DMS 273 treated with DMSO at 0.1 percent for 48 hours (cell line): ENCODE measurements at regions not wholly inside any gene's neighbourhood (a gene's known extent, or its start where the extent isn't known, plus 50 kb on each side); places are given as distances from the start of the nearest gene placed in this dataset.

ENCODE experiments used
- DNase-seq: peaks from one replicate; lab custom pipeline; 2025; lab: John Stamatoyannopoulos, UW

DNA sequence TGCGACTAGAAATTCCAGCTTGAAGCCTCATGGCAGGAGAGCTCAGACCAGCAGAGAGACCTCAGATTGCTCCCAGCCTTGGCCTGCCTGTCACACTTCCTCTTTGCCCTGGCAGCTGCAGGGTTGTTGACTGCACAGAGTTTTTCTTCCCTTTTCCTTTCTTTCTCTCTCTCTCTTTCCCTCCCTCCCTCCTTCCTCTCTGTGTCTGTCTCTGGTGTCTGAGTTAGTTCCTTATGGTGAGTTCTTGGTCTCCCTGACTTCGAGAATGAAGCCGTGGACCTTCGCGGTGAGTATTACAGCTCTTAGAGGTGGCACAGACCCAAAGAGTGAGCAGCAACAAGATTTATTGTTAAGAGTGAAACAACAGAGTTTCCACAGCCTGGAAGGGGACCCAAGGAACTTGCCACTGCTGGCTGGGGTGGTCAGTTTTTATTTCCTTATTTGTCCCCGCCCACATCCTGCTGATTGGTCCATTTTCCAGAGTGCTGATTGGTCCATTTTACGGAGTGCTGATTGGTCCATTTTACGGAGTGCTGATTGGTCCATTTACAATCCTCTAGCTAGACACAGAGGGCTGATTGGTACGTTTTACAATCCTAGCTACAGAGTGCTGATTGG, 266.3 kb downstream of the RPS24 start:
- no peak for DNase-seq

DNA sequence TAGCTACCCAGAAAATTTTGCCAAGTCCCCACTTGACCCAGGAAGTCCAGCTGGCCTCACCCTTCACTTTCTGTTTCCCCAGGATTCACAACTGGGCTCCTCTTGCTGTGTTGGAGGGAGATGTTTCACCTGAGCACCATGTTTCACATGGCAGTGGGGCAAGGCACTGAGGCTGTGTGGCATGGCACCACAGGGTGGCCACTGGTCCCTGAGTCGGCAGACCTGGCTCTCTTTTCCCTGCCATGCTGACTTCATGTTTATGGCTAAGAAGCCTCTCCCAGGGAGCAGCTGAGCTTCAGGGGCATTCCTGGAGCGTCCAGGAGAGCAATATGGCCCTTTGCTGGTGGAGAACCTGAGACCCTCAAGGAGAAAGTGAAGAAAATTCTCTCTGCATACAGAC, 266.9 kb downstream of the RPS24 start:
- no peak for DNase-seq

DNA sequence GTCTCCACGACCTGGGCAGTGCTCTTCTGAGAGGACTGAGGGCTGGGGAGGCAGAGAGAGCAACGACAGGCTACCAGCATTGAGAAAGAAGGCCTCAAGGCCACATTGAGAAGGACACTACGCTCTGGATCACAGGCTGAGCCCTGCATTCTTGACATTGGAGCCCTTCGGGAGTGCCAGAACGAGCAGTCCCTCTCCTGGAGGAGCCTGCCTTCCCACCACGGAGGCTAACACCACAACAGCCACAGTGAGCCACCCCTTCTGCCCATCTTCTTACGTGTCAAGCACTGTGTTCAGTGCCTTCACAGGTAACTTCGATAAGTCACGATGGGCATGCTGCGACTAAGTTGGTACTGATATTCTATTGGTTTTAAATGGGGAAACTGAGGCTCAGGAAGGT, 267.8 kb downstream of the RPS24 start:
- no peak for DNase-seq

DNA sequence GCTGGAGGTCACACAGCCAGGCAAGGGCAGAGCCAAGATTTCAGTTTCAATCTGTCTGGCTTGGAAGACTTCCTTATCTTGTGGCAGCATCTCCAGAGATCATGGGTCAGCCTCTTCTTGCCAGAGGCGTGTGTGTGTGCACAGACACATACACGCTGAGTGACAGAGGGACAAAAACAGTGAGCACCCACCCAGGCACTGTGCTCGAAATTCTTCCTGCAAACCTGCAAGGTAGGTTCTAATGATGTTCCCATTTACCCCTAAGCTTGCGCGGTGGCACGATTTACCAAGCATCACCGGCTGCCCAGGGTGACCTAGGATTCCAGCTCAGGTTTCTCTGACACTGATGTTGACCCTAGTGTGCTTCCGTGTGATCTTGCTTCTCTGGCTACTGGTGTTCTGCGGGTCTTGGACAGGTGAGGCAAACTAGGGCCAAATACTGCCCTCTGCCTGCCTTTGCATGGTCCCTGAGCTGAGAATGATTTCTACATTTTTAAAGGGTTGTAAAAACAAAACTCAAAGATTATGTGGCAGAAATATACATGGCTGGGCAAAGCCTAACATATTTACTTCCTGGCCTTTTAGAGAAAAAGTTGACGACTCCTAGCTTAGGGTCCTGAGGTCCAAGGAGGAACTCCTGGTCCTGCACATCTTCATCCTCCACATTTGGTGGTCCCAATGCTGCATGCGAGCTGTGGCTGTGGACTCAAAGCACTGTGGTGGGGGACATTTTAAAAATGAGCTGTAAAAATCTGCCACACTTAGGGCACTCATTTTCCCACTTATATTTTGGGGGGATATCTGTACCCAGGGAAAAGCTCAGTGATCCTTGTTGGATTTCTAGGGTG, 268.5 kb downstream of the RPS24 start:
- no peak for DNase-seq

DNA sequence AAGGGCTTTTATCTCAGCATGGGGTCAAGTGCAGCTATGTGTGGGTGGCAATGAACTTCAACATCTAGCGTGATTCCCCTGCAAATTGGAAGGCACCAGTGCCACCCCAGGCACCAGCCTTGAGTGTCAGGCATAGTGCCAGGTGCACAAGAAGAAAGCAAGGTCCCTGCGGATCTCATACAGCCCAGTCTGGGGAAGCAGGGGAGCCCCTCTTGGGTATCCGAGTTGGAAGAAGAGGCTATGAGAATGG, 269.0 kb downstream of the RPS24 start:
- no peak for DNase-seq

DNA sequence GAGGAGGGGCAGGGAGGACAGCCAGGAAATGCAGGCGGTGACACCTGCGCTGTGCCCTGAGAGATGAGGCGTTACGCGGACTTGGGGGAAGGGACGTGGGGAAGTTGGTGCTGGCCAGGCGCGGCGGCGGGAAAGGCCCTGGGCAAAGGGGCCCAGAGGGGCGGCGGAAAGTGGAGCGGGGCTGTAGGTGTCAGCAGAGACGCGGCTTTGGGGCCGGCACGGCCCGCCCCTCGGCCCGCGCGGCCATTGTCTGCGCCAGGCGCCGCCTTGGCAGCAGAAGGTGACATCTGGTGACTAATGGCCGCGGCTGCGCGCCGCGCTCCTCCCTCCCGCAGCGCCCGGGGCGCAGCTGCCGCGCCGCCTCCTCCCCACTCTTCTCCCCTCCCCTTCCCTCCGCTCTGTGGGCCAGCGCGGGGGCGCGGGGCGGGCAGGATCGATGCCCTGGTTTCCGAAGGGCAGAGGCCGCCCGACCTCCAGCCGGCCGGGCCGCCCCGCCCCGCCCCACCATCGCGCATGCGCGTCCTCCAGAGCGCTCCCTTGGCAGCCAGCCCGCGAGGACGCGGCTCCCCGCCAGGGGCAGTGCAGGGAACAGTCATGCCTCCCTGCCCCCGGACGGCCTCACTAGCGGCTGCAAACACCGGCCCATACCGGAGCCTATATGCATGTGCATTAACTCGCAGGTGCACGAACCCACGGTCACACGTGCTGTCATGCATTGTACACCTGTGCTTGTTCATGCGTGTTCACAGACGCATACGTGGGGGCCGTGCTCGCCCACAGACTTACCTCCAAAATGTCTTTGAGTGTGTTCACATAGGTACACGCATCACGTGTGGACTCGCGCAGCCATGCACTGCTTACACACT, 269.6 kb downstream of the RPS24 start:
- DNase-seq: peak; percentile 79

DNA sequence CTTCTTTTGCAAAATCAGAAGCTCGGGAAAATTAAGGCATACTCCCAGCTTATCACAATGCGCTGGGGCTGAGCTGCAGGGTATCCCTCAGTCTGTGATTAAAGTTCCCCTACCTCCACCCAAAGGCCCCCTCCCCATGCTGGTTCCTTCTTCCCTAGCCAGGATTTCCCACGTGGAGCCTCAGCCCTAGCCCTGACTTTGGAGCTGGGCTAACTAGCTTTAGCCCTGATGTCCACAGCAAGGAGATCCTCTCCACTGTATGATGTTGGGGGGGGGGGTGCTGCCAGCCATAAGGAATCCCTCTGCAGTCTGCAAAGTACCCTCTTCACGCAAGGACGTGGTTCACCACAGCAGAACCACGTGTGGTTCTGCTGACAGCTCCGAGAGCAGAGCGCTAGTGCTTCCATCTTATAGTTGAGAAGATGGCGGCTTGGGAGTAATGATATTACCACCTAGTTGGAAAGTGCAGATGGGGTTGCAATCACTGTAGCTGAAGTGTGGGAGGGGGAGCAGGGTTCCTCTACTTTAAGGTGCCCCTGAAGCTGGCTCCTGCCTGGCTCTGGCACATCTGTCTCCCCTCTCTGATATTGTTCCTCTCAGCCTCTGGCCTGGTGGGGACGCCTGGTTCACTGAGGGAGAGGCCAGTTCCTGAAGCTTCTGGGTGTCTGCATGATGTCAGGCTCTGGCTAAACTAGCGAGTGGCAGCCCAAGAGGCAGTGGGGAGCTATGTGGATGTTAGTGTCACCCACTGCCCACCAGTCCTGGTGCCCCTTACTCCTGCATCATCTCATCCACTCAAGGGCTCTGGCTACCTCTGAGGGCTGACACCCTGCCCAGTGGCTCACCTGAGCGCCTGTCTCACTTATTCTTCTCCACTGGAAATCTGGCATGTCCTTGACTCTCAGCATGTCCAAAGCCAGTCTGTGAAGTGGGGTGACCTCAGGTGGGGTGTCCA, 270.7 kb downstream of the RPS24 start:
- DNase-seq: no peak

DNA sequence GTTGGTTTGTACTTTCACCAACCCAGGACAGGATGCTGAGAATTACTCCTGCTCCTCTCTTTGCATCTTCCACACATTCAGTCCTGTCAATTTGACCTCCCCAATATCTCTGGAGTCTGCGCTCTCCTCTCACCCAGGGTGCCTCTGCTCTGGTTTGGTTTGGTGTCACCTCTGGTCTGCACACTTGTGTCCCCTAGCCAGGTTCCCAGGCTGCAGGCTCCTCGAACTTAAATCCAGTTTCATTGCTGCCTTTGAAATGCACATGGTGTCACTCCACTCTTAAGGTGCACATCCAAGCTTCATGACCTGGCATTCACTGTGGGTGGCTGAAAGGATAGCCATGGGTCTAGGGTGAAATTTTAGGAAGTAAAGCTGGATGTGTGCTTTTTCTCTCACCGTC, 271.6 kb downstream of the RPS24 start:
- no peak for DNase-seq

DNA sequence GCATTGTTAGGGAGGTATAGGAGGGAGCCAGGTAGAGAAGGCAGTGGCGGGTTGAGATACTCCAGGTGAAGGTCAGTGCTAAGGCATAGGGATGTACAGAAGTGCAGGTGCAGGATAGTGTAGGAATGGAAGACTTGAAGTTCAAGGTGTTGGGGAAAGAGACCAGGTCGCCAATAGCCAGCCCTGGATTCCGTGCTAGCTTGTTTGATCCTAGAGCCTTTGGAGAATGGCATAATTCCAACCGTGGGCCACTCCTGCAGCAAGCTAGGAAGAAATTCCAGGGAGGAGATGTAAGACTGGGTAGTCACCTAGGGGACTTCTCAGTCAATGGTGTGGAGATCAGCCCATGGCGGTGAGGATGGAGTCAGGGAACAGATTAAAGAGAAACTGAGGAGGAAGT, 272.7 kb downstream of the RPS24 start:
- no peak for DNase-seq

DNA sequence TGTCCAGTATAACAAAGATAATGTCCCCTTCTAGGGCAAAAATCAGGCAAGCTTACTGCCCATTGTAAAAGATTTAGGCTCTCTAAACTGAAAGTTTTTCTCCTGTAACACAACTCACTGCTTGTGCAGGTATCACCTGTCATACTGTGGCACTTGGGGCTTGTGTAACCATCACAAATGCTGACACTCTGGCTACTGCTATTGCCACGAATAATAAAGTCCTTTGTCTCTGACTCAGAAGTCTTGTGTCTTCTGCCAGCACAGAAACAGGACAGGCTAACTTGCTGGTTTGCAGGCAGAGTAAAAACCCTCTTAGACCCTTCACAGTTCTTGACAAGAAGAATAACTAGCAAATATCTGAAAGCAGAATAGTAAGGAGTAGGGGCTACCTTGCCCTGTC, 273.9 kb downstream of the RPS24 start:
- DNase-seq: no peak

DNA sequence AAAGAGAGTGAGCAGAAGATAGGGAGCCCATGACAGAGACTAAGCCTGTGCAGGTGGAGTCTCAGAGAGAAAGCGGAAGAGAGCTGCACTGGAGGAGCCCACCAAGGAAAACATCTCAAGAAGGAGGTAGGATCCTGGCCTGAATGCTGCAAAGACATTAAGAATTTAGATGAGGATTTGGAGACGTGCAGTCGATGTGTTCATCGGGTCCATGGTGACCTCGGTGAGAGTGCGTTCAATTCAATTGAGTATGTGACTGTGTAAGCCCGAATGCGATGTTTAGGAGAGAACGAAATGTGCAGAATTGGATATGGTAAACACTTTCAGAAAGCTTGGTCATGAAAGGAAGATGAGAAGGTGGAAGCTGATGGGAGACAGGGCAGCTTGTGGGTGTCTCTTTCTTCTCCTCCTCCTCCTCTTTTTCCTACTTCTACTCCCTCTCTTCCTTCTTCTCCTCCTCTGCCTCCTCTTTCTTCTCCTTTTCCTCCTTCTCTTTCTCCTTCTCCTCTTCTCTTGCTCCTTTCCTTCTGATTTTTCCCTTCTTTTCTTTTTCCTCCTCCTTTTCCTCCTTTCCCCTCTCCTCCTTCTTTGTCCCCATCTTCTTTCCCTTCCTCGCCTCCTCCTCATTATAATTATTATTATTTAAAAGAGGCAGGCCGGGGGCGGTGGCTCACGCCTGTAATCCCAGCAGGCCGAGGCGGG, 276.0 kb downstream of the RPS24 start:
- DNase-seq: no peak

DNA sequence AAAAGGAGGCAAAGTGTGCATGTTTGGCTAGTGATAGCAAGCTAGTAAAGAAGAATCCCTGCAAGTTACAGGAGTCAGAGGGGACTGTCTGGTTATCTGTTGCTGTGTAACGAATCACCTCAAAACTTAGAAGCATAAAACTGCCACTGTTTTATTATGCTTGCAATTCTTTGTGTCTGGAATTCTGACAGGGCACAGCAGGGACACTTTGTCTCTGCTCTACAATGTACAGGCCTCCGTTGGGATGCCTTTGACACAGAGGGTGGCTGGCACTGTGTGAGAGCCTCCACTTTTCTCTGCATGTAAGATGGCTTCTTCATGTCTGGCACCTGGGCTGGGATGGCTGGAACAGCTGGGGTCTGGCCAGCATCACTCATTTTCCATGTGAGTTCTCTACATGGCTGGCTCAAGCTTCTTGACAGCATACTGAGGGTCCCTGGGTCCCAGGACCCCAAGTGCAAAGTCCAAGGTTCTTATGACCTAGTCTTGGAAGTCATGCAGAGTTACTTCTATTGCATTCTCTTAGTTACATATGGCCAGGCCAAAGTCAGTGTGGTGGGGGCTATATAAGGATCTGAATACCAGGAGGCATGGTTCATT, 276.9 kb downstream of the RPS24 start:
- no peak for DNase-seq

DNA sequence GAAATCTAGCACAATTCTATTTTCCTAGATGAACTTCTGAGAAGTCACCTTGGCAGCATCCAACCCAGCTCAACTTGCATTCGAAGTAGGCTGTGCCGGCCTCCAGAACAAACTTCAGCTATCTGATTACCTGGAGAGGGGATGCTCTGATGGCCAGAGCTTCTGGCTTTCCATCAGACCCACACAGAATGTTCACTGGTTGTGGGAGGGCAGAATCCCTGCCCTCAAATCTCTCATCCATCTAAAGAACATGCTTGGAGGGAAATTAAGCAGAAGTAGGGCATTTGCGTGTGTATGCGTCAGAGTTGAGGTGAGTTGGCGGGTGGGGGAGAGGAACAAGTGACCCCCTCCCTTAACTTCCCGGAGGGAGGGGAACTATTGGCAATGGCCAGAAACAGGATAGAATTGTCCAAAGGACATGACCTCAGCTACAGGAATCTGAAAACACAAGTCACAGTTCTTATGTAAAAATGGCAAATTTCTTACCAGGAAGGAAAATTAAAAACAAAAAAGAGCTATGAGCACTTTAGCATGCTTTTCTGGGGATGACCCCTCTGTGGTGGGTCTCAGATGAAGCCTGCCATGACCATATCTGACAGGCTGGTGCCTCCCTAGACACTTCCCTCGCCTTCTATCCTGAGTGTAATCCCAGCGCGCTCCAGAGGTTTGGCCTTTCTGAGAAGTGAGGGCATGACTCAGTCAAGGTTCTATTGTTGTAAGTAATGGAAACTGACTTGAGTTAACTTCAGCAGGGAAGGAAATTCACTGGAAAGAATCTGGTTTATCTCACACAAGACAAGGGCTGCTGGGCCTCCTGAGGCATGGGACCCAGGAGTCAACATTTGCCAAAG, 278.8 kb downstream of the RPS24 start:
- no peak for DNase-seq

DNA sequence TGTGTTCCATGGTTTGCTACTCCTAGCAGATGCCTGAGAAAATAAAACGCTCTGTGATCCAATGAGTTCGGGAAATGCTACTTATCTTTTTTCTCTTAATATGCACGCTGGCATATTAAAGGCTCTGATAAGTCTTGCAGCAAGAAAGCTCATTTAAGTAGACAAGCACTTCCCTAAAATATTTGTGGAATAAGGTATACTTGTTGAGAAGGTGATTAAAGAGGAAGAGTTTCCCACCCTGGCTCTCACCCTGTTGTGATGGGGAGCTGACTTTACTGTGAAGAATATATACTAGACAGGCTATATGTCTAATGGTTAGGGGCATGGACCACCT, 279.4 kb downstream of the RPS24 start:
- DNase-seq: no peak

DNA sequence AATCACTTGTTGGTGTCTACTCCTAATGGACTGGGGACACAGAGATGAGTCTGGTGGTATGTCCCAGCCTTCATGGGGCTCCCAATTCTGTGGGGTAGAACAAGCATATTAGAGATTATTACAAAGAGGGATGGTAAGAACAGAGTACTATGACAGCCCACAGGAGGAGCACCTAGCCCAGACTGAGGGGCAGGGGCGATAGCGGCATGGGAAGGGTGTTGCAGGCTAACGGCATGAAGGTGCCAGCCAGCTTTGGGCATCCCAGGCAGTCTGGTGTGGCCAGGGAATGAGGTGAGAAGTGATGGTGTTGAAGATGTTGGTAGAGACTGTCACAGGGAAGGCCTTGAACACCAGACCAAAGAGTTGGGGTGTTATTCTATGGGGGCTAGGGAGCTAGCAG, 280.0 kb downstream of the RPS24 start:
- DNase-seq: no peak

DNA sequence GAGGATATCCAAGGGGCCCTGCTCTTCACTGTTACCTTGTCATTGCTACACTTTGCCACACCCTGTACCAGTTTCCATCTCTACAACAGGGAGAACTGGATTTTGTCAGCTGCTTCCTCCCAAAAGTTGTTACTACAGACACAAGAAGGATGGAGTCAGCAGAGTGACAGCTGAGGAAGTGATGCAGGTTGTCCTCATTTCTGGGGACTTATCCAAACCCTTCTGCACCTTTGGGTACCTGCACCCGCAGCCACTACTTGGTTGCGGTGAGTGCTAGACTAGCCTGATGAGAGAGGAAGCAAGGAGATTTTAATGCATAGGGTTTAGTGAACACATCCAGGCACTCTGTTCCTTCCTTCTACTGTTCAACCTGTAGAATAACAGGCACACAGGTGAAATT, 281.0 kb downstream of the RPS24 start:
- no peak for DNase-seq

DNA sequence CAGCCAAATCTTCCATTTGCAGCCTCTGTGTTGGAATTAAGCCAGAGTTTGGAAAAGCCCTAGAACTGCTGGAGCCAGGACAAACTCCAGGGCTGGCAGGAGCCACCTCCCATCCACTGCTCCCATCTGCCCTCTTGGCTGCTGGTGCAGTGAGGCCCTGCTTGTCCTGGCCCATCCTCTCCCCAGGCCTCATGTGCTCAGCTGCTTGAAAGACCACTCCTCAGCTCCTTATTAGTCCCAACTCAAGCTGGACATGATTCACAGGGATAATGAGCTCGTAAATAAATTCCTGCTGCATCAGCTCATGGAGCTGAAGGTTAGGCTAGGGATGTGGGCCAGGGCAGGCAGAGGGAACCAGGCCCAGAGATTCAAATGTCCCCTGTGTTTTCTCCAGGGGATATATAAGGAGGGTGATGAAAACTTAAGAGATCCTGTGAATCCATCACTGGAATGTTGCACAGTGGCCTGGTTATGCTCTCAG, 282.8 kb downstream of the RPS24 start:
- peak; percentile 84 for DNase-seq

DNA sequence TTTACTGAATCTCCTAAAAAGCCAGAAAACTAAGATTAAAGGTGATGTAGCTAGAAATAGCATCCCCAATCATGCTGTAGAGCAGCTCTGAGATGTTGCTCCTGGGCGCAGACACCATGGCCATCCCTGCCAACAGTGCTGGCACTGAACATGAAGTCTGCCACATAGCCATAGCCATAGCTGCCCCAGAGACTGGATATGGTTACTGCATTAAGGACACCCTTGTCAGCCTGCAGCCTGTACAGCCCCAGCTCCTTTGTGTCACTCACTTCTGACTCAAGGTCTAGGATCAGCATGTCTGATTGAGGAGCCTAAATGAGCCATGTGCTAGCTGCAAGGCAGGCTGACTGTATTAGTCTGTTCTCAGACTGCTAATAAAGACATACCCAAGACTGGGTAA, 284.6 kb downstream of the RPS24 start:
- DNase-seq: no peak

DNA sequence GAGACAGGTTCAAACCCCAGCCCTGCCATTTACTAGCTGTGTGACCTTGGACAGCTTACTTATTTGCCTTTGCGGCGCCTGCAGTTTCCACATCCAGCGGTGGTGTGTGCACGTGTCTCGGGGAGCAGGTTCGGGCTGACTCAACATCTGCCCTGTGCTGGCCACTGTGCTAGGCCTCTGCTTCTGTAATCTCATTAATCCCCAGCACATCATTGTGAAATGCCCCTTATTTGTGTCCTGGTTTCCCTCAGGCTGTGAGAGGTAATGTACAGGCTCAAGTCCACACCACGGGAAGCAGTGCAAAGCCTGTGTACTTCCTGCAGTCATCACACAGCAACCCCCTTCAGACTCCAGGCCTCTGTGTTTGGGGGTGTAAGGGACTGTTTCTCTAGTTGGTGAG, 285.7 kb downstream of the RPS24 start:
- DNase-seq: no peak

DNA sequence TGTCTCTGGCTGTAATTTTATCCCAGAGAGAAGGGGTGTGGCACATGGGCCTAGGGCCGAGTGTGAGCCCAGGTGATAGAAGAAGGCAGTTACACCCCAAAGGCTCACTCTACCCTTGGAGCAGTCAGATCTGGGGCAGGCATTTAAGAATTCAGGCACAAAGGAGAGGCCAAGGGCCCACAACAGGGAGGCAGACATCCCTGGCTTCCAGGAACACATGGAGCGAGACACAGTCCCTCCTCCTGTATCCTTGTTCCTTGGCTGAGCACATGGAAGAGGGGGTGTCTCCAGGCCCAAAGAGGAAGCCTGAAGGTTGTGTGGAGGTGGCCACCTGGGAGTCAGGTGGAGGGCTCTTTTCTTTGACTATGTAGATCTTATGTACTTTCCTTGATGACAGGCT, 286.2 kb downstream of the RPS24 start:
- DNase-seq: no peak
